GM12878 (cell line): ENCODE measurements at regions not wholly inside any gene's neighbourhood (a gene's known extent, or its start where the extent isn't known, plus 50 kb on each side); places are given as distances from the start of the nearest gene placed in this dataset.

Experiments used
- ATAC-seq: fragments of 200-7000 bp; cut with Tn5 transposase; 3 replicates; pipeline ENCODE4 v1.9.1; 2020; ENCODE audit warnings: mild to moderate bottlenecking, moderate library complexity
- BruUV-seq: library from RNA; stranded (reverse); fragments of 400-500 nt; replicated peaks from 2 replicates; lab custom pipeline; 2021; lab: Mats Ljungman, UMichigan
- CTCF ChIA-PET: fragments of 300-600 bp; sonication (Branson Sonifier 250); formaldehyde crosslinking; extraction: SDS; loops from one replicate; lab custom pipeline; 2021; ENCODE audit warnings: inconsistent platforms; lab: Yijun Ruan, JAX
- POLR2A ChIA-PET: fragments of 350-600 bp; formaldehyde crosslinking; extraction: SDS; loops from one replicate; lab custom pipeline; 2021; ENCODE audit warnings: inconsistent platforms; lab: Charles Lee
- RAD21 ChIA-PET: fragments of 300-600 bp; sonication (Branson Sonifier 250); formaldehyde crosslinking; loops from one replicate; lab custom pipeline; 2023; ENCODE audit warnings: antibody characterized with exemption; ENCODE audit not compliant: unreplicated experiment; lab: Charles Lee
- SMC1A ChIA-PET: fragments of 300-600 bp; sonication (Branson Sonifier 250); formaldehyde crosslinking; loops from one replicate; lab custom pipeline; 2023; ENCODE audit not compliant: unreplicated experiment, uncharacterized antibody; lab: Charles Lee
- DNase-seq: peaks from one replicate; pipeline ENCODE4 v3.0.0-alpha.2; 2011; ENCODE audit warnings: low read depth, low spot score
- FAIRE-seq: peaks from 3 replicates; lab custom pipeline; 2011; peaks lifted over from hg19 to GRCh38; lab: Jason Lieb, UNC
- H2AFZ ChIP-seq: 2 replicates; pipeline ENCODE4 v1.6.0; 2011; ENCODE audit warnings: low read depth, low read length, control low read depth; ENCODE audit not compliant: control insufficient read depth
- H3K27ac ChIP-seq: 2 replicates; pipeline ENCODE4 v1.5.1; 2011; ENCODE audit warnings: control low read depth; ENCODE audit not compliant: control insufficient read depth, insufficient read depth
- H3K27me3 ChIP-seq, 2 experiments: replicated peaks in 1 of 2; 2 replicates each; pipeline versions ENCODE4 v1.6.0 to v1.6.1; 2011; ENCODE audit warnings: low read length in 1 of 2; ENCODE audit not compliant: control insufficient read depth in 2 of 2, insufficient read depth in 2 of 2
- H3K36me3 ChIP-seq, 2 experiments: 2 replicates each; pipeline ENCODE4 v1.5.1; 2011; ENCODE audit warnings: low read length in 1 of 2; ENCODE audit not compliant: control insufficient read depth in 2 of 2, insufficient read depth in 2 of 2
- H3K4me1 ChIP-seq: 2 replicates; pipeline ENCODE4 v1.6.1; 2011; ENCODE audit warnings: mild to moderate bottlenecking, low read length, moderate library complexity, mixed read lengths; ENCODE audit not compliant: control insufficient read depth, insufficient read depth
- H3K4me2 ChIP-seq: 2 replicates; pipeline ENCODE4 v1.6.0; 2011; ENCODE audit warnings: control low read depth; ENCODE audit not compliant: control insufficient read depth, insufficient read depth
- H3K4me3 ChIP-seq: fragments of 200-600 bp; sonication (generic); 2 replicates; pipeline ENCODE4 v1.5.1; 2016
- H3K79me2 ChIP-seq: 2 replicates; pipeline ENCODE4 v1.6.0; 2011; ENCODE audit warnings: low read length; ENCODE audit not compliant: control insufficient read depth, insufficient read depth
- H3K9ac ChIP-seq: 2 replicates; pipeline ENCODE4 v1.8.0; 2011; ENCODE audit warnings: low read length, control low read depth, mixed read lengths; ENCODE audit not compliant: control insufficient read depth, insufficient read depth
- H3K9me3 ChIP-seq: replicated peaks from 3 replicates; pipeline ENCODE4 v1.5.1; 2011; ENCODE audit warnings: mild to moderate bottlenecking, low read length; ENCODE audit not compliant: control insufficient read depth, insufficient read depth
- H4K20me1 ChIP-seq: 2 replicates; pipeline ENCODE4 v1.6.0; 2011; ENCODE audit not compliant: control insufficient read depth, insufficient read depth
- BACH1 ChIP-seq: fragments of 450-650 bp; IDR thresholded peaks from 2 replicates; pipeline ENCODE4 v1.6.1; 2017; ENCODE audit warnings: mild to moderate bottlenecking, borderline replicate concordance
- DPF2 ChIP-seq: fragments of 450-650 bp; IDR thresholded peaks from 2 replicates; pipeline ENCODE4 v1.6.1; 2017; ENCODE audit warnings: mild to moderate bottlenecking
- EED ChIP-seq: sonication (generic); IDR thresholded peaks from 2 replicates; pipeline ENCODE4 v1.6.1; 2016; ENCODE audit warnings: antibody characterized with exemption, low read depth
- EZH2 ChIP-seq: IDR thresholded peaks from 2 replicates; pipeline ENCODE4 v1.6.1; 2012; ENCODE audit warnings: low read depth, mild to moderate bottlenecking, control low read depth, inconsistent platforms, low read length, borderline replicate concordance; ENCODE audit not compliant: control insufficient read depth
- FOS ChIP-seq: IDR thresholded peaks from 3 replicates; pipeline ENCODE4 v1.6.1; 2011; ENCODE audit warnings: borderline replicate concordance; ENCODE audit not compliant: insufficient read length; ENCODE audit errors: extremely low read depth
- FOXK2 ChIP-seq: fragments of 450-650 bp; IDR thresholded peaks from 2 replicates; pipeline ENCODE4 v1.6.1; 2017; ENCODE audit warnings: mild to moderate bottlenecking, moderate library complexity
- HDGF ChIP-seq: fragments of 450-650 bp; IDR thresholded peaks from 2 replicates; pipeline ENCODE4 v1.6.1; 2016; ENCODE audit warnings: antibody characterized with exemption
- IKZF2 ChIP-seq, 2 experiments: fragments of 450-650 bp; IDR thresholded peaks; 2 replicates each; pipeline ENCODE4 v1.6.1; 2017; ENCODE audit warnings: mild to moderate bottlenecking in 2 of 2, moderate library complexity in 2 of 2
- MYC ChIP-seq: IDR thresholded peaks from 2 replicates; pipeline ENCODE4 v1.6.1; 2011; ENCODE audit warnings: mild to moderate bottlenecking, low read length, moderate library complexity, inconsistent platforms; ENCODE audit not compliant: insufficient read depth, insufficient replicate concordance, insufficient read length, severe bottlenecking
- NR2C2 ChIP-seq: IDR thresholded peaks from 2 replicates; pipeline ENCODE4 v1.6.1; 2011; ENCODE audit warnings: borderline replicate concordance, low read depth; ENCODE audit not compliant: control insufficient read depth, insufficient read length
- NR2F1 ChIP-seq: fragments of 450-650 bp; conservative IDR thresholded peaks from 2 replicates; pipeline ENCODE4 v1.6.1; 2017; ENCODE audit warnings: mild to moderate bottlenecking
- PAX5 ChIP-seq: IDR thresholded peaks from 2 replicates; pipeline ENCODE4 v1.6.1; 2011; ENCODE audit warnings: low read depth, low read length, borderline replicate concordance
- POU2F2 ChIP-seq: IDR thresholded peaks from 3 replicates; pipeline ENCODE4 v1.6.1; 2011; ENCODE audit warnings: low read depth, mild to moderate bottlenecking, low read length, borderline replicate concordance
- RBBP5 ChIP-seq: fragments of 200-600 bp; sonication (generic); conservative IDR thresholded peaks from 2 replicates; pipeline ENCODE4 v1.6.1; 2016
- SIN3A ChIP-seq: IDR thresholded peaks from 2 replicates; pipeline ENCODE4 v1.6.1; 2012; ENCODE audit warnings: low read depth, low read length, improper control_type of control experiment
- SMARCA5 ChIP-seq: fragments of 450-650 bp; IDR thresholded peaks from 2 replicates; pipeline ENCODE4 v1.6.1; 2017; ENCODE audit warnings: mild to moderate bottlenecking
- SMC3 ChIP-seq: IDR thresholded peaks from 2 replicates; pipeline ENCODE4 v1.6.1; 2011; ENCODE audit warnings: low read length, improper control_type of control experiment, borderline replicate concordance
- TBL1XR1 ChIP-seq: IDR thresholded peaks from 2 replicates; pipeline ENCODE4 v1.6.1; 2012; ENCODE audit warnings: low read depth, low read length, improper control_type of control experiment
- WGBS: methylation state at CpG from one replicate; pipeline ENCODE4 v1.1.6; 2016; ENCODE audit warnings: low lambda C conversion rate; ENCODE audit not compliant: insufficient replicate concordance, insufficient coverage; ENCODE audit errors: missing lambda C conversion rate; 5-methylcytosine and 5-hydroxymethylcytosine counted together
- in situ Hi-C: fragments of 300-500 bp; cut with MboI; formaldehyde crosslinking; loops from 9 replicates; pipeline ENCODE4 v1.14.3; 2018; ENCODE audit warnings: mixed read lengths
- intact Hi-C: fragments of 100-400 bp; cut with micrococcal nuclease; formaldehyde crosslinking; loops from one replicate; pipeline ENCODE4 v1.14.2; 2022; ENCODE audit not compliant: unreplicated experiment
- TF ChIP-seq, protein P1 (sequence below): fragments of 450-650 bp; IDR thresholded peaks from 2 replicates; pipeline ENCODE4 v1.6.1; 2017; ENCODE audit warnings: mild to moderate bottlenecking, moderate library complexity

DNA sequence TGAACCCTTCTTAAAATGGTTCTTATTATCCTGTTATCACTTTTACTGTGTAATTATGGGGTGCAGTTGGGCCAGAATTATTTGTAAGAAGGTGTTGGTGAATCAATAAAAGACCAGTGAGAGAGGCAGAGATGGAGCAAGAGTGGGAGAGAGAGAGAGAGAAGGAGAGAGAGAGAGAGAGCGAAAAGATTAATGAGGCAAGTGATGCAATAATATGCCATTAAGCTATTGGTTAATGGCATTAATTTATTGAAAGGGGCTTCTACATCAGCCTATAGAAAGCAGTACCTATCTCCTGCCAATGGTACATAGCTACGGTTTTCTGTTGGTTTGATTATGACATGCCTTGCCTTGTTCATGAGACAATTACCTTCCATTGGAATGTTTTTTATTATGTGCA lies 388.7 kb downstream of the RPS6KC1 start (continued):
- TF ChIP-seq MYC (no peak), SIN3A (no peak), DPF2 (no peak)

DNA sequence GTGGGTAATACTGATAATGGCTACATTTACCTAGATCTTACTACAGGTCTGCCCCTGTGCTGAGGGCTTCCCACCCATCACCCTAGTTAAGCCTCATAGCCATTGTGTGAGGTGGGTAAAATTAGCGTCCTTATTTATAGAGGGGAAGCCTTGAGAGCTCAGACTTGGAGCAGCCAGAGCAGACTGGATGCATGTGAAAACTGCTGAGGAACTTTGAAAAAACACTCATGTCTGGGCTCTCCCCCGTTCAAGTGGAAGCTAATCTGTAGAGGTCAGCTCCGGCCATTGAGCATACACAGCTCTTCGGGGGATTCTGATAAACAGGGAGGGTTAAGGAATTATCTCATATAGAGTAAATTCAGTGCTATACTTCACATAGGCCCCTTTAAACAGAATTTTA lies 389.7 kb downstream of the RPS6KC1 start:
- DNase-seq, result no peak
- ChIA-PET POLR2A (no interaction called here), RAD21 (interaction anchor here (0.5 kb wide), 1 partner anchor 162 kb away, joined by 3 read pairs; no protein-coding TSS in a partner anchor), CTCF (no interaction called here), SMC1A (interaction anchor here (1.0 to 1.2 kb wide), 2 partner anchors 23 to 72 kb away, joined by 3 read pairs; no protein-coding TSS in a partner anchor)
- intact Hi-C loops (no loop called here), in situ Hi-C loops (no loop called here)
- Histone ChIP-seq H3K9me3 (no peaks in the 10 kb centered on the region), H3K4me3 (no peak overlapping the region), H3K79me2 (no peaks in the 10 kb centered on the region), H3K4me2 (no peak overlapping the region), H4K20me1 (no peaks in the 10 kb centered on the region), H3K36me3 (no peaks in the 10 kb centered on the region), H2AFZ (no peak overlapping the region), H3K9ac (no peak overlapping the region), H3K27ac (no peak overlapping the region), H3K27me3 (no peaks in the 10 kb centered on the region; a peak in 1 of 4 replicates), H3K4me1 (no peaks in the 10 kb centered on the region)
- no TSS peak for BruUV-seq
- no peak for FAIRE-seq
- ATAC-seq, result no peak
- 62% methylated on average over 4 of the region's 4 CpGs for WGBS
- TF ChIP-seq PAX5 (no peak), EZH2 (no peak), FOS (no peak), SMC3 (no peak), POU2F2 (no peak), NR2F1 (no peak), HDGF (no peak), FOXK2 (no peak), NR2C2 (no peak), RBBP5 (no peak), SMARCA5 (no peak), EED (no peak), BACH1 (no peak), TBL1XR1 (no peak), IKZF2 (IDR thresholded peaks at IDR 0.05) (no peak)
- TF ChIP-seq, protein P1, sequence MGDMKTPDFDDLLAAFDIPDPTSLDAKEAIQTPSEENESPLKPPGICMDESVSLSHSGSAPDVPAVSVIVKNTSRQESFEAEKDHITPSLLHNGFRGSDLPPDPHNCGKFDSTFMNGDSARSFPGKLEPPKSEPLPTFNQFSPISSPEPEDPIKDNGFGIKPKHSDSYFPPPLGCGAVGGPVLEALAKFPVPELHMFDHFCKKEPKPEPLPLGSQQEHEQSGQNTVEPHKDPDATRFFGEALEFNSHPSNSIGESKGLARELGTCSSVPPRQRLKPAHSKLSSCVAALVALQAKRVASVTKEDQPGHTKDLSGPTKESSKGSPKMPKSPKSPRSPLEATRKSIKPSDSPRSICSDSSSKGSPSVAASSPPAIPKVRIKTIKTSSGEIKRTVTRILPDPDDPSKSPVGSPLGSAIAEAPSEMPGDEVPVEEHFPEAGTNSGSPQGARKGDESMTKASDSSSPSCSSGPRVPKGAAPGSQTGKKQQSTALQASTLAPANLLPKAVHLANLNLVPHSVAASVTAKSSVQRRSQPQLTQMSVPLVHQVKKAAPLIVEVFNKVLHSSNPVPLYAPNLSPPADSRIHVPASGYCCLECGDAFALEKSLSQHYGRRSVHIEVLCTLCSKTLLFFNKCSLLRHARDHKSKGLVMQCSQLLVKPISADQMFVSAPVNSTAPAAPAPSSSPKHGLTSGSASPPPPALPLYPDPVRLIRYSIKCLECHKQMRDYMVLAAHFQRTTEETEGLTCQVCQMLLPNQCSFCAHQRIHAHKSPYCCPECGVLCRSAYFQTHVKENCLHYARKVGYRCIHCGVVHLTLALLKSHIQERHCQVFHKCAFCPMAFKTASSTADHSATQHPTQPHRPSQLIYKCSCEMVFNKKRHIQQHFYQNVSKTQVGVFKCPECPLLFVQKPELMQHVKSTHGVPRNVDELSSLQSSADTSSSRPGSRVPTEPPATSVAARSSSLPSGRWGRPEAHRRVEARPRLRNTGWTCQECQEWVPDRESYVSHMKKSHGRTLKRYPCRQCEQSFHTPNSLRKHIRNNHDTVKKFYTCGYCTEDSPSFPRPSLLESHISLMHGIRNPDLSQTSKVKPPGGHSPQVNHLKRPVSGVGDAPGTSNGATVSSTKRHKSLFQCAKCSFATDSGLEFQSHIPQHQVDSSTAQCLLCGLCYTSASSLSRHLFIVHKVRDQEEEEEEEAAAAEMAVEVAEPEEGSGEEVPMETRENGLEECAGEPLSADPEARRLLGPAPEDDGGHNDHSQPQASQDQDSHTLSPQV, result no peak
